ENCODE measurements at regions not wholly inside any gene's neighbourhood (a gene's known extent, or its start where the extent isn't known, plus 50 kb on each side); places are given as distances from the start of the nearest gene placed in this dataset.

- no peak for TF ChIP-seq CTCF (IDR thresholded peaks at IDR 0.05)
- TF ChIP-seq POLR2A (IDR thresholded peaks at IDR 0.05), result no peak
- Histone ChIP-seq H3K4me3 (no peak overlapping the region), H3K9me3 (replicated peaks in 1 of 3) (no peaks in the 10 kb centered on the region), H3K4me1 (replicated peaks in 1 of 2) (no peaks in the 10 kb centered on the region), H3K27ac (no peak overlapping the region), H3K36me3 (replicated peaks in 1 of 2) (no peaks in the 10 kb centered on the region), H3K27me3 (no peaks in the 10 kb centered on the region)
- WGBS, 4 donors, result 70 to 80% (median 78%) methylated on average over 1 to 4 of the region's 4 CpGs
- intact Hi-C loops (cut with DNase I), result no loop called here
- DNase-seq, result no peak
These were observed 833.0 kb downstream of the DACH1 start for GRCh38 chr13:71034018-71034417.

- H3K9me3 ChIP-seq (replicated peaks in 1 of 3), result no peaks in the 10 kb centered on the region
- H3K36me3 ChIP-seq (replicated peaks in 1 of 2), result no peaks in the 10 kb centered on the region
- no peak overlapping the region for H3K27ac ChIP-seq
- TF ChIP-seq CTCF (IDR thresholded peaks at IDR 0.05), result no peak
- TF ChIP-seq POLR2A (IDR thresholded peaks at IDR 0.05), result no peak
- intact Hi-C loops (cut with DNase I), result no loop called here
- no peak overlapping the region for H3K4me3 ChIP-seq
- H3K4me1 ChIP-seq (replicated peaks in 1 of 2), result no peaks in the 10 kb centered on the region
- no peak for DNase-seq
- no peaks in the 10 kb centered on the region for H3K27me3 ChIP-seq
These were observed 834.0 kb downstream of the DACH1 start for GRCh38 chr13:71033026-71033425.

GRCh38 chr13:71030784-71031183 is 836.2 kb downstream of the DACH1 start:
- no peak for DNase-seq
- H3K9me3 ChIP-seq (replicated peaks in 1 of 3), result no peaks in the 10 kb centered on the region
- WGBS, 4 donors, result 47 to 54% (median 49%) methylated on average over 5 to 6 of the region's 6 CpGs
- TF ChIP-seq CTCF (IDR thresholded peaks at IDR 0.05) (no peak), POLR2A (IDR thresholded peaks at IDR 0.05) (no peak)
- intact Hi-C loops (cut with DNase I), result no loop called here
- no peak overlapping the region for H3K4me3 ChIP-seq
- H3K36me3 ChIP-seq (replicated peaks in 1 of 2), result no peaks in the 10 kb centered on the region
- no peaks in the 10 kb centered on the region for H3K4me1 ChIP-seq (replicated peaks in 1 of 2)
- no peak overlapping the region for H3K27ac ChIP-seq
- no peaks in the 10 kb centered on the region for H3K27me3 ChIP-seq

- TF ChIP-seq CTCF (IDR thresholded peaks at IDR 0.05) (no peak), POLR2A (IDR thresholded peaks at IDR 0.05) (no peak)
- 83 to 97% (median 90%) methylated on average over 1 of the region's 1 CpG for WGBS, 4 donors
- Histone ChIP-seq H3K4me3 (no peak overlapping the region), H3K27ac (no peak overlapping the region), H3K27me3 (no peaks in the 10 kb centered on the region), H3K9me3 (replicated peaks in 1 of 3) (no peaks in the 10 kb centered on the region), H3K36me3 (replicated peaks in 1 of 2) (no peaks in the 10 kb centered on the region), H3K4me1 (replicated peaks in 1 of 2) (no peaks in the 10 kb centered on the region)
- no peak for DNase-seq
- intact Hi-C loops (cut with DNase I), result no loop called here
These were observed 838.1 kb downstream of the DACH1 start for GRCh38 chr13:71028884-71029283.
